ENCODE measurements at regions not wholly inside any gene's neighbourhood (a gene's known extent, or its start where the extent isn't known, plus 50 kb on each side); places are given as distances from the start of the nearest gene placed in this dataset.

DNA sequence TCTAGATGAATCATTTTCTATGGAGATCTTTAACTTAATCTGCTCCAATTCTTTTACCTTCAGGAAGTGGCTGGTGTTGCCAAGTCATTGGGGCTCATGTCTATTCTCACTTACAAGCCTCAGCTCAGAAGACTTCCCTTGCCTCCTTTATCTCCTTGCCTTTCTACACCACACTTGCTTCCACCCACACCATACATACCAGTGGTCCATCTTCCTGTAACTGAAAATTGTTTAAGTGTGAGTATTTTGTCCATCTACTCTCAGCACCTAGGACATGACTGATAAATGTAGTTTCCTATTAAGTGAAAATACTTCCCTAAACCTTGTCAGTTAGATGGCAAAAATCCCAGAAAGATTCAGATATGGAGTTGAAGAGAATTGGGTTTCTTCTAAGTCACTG lies 199.7 kb upstream of the CPNE8 start:
- H3K4me1 ChIP-seq (ENCODE audit: insufficient read depth), result peaks cover 13% of the 10 kb centered on the region
- TF ChIP-seq EZH2phosphoT487 (IDR thresholded peaks at IDR 0.05; ENCODE audit: insufficient read depth, low read depth) (no peak), EZH2 (IDR thresholded peaks at IDR 0.05; ENCODE audit: insufficient read depth, poor library complexity, severe bottlenecking) (no peak)
- DNase-seq, result peak; percentile 22
- no peak overlapping the region for H3K27ac ChIP-seq
- H3K9me2 ChIP-seq (ENCODE audit: insufficient read depth), result no peaks in the 10 kb centered on the region
- H3K9ac ChIP-seq, result no peak overlapping the region
- no peaks in the 10 kb centered on the region for H3K9me3 ChIP-seq (ENCODE audit: low read depth)
- no peak overlapping the region for H2AFZ ChIP-seq
- H3K4me3 ChIP-seq, result no peak overlapping the region
- no peaks in the 10 kb centered on the region for H4K20me1 ChIP-seq (ENCODE audit: insufficient read depth)
- in situ Hi-C loops (cut with MboI), result loop anchor here (10.0 to 25.0 kb wide), 2 partner anchors 770 to 968 kb away; no protein-coding TSS in a partner anchor
- H3K36me3 ChIP-seq (ENCODE audit: low read depth), result no peaks in the 10 kb centered on the region
- no peak overlapping the region for H3K4me2 ChIP-seq (ENCODE audit: unreplicated experiment)
- no peaks in the 10 kb centered on the region for H3K79me2 ChIP-seq (ENCODE audit: insufficient read depth)
- H3K27me3 ChIP-seq (replicated peaks; ENCODE audit: insufficient read depth), result no peaks in the 10 kb centered on the region
- H3F3A ChIP-seq (ENCODE audit: insufficient read depth), result peaks cover 15% of the 10 kb centered on the region

DNA sequence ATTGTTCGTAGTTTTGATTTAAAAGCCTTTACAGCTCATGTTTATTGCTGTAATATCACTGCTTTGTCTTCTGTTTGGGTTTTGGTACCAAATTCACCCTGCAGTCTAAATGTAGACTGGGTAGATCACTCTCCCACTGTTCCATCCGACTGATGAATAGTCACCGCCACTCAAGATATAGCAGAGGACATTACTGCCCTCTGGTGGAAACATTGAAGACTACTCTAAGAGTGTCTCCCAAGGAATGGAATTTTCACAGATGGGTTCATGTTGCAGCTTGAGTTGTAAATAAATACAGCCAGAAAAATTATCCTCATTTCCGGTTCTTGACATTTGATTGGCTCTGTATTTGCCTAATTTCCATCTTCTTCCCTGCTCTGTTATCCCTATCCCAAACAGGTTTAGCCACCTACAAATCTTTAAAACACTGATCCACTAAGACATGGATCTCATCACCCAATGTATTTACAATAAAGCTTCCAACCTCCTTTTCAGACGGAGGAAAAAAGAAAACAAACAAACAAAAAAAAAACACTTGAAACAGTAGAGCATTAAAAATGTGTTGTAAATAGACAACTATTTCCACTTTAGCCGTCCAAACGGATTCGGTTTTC lies 198.3 kb upstream of the CPNE8 start:
- Histone ChIP-seq H4K20me1 (ENCODE audit: insufficient read depth) (no peaks in the 10 kb centered on the region), H3K4me2 (ENCODE audit: unreplicated experiment) (no peak overlapping the region), H3K4me3 (no peak overlapping the region), H3K9me3 (ENCODE audit: low read depth) (no peaks in the 10 kb centered on the region), H3K27ac (no peak overlapping the region), H3K9ac (no peak overlapping the region), H3K27me3 (replicated peaks; ENCODE audit: insufficient read depth) (no peaks in the 10 kb centered on the region), H3K36me3 (ENCODE audit: low read depth) (no peaks in the 10 kb centered on the region), H2AFZ (no peak overlapping the region), H3K79me2 (ENCODE audit: insufficient read depth) (no peaks in the 10 kb centered on the region), H3K4me1 (ENCODE audit: insufficient read depth) (peaks cover 13% of the 10 kb centered on the region), H3F3A (ENCODE audit: insufficient read depth) (peaks cover 15% of the 10 kb centered on the region), H3K9me2 (ENCODE audit: insufficient read depth) (no peaks in the 10 kb centered on the region)
- in situ Hi-C loops (cut with MboI), result loop anchor here (10.0 to 25.0 kb wide), 2 partner anchors 769 to 966 kb away; no protein-coding TSS in a partner anchor
- DNase-seq, result peak; percentile 81
- TF ChIP-seq EZH2phosphoT487 (IDR thresholded peaks at IDR 0.05; ENCODE audit: insufficient read depth, low read depth), result no peak
- TF ChIP-seq EZH2 (IDR thresholded peaks at IDR 0.05; ENCODE audit: insufficient read depth, poor library complexity, severe bottlenecking), result no peak
- WGBS, 2 experiments (ENCODE audit: low coverage in 1 of 2, low lambda C conversion rate in 2 of 2, missing lambda C conversion rate in 2 of 2), result 47 to 48% methylated on average over 8 of the region's 8 CpGs

DNA sequence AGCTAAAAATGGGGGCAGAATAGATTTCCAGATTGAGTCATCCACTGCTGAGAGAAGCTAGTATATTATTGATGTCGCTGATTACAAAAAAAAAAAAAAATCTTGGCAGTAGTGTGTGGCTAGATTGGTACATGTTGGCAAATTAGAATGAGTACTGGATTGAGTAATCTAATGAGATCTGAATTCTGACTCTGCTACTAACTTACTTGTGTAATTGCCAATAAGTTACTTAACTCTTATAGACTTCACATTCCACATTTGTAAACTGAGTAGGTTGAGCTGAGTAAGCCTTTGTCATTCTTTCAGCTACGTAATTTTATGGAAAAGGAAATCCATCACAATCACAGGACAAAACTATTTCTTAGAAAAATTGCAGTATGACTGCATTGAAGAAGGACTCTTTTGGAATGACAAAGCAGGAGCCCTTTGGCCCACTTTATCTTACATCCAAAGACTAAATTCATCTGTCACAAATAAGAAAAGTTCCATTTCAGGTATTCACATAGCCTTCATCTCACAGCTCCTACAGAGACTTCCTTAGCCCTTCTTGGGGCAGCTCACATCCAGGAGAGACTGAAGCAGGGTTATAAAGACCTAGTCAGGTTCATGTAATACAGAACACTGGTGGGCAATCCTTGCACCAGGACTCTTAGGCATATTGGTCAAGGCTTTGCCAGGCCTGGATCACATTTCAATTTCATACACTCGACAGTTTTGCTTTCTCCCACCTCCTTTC lies 197.3 kb upstream of the CPNE8 start:
- Histone ChIP-seq H3K4me2 (ENCODE audit: unreplicated experiment) (peak overlapping the region; percentile 21), H3K79me2 (ENCODE audit: insufficient read depth) (no peaks in the 10 kb centered on the region), H3K4me3 (no peak overlapping the region), H3K27me3 (replicated peaks; ENCODE audit: insufficient read depth) (no peaks in the 10 kb centered on the region), H3K9me3 (ENCODE audit: low read depth) (no peaks in the 10 kb centered on the region), H3K4me1 (ENCODE audit: insufficient read depth) (peaks cover 13% of the 10 kb centered on the region), H4K20me1 (ENCODE audit: insufficient read depth) (no peaks in the 10 kb centered on the region), H3K27ac (peak overlapping the region; percentile 29; the same call in 1 of the 2 replicates), H3K9ac (no peak overlapping the region), H3K36me3 (ENCODE audit: low read depth) (no peaks in the 10 kb centered on the region), H3F3A (ENCODE audit: insufficient read depth) (peaks cover 15% of the 10 kb centered on the region), H2AFZ (no peak overlapping the region), H3K9me2 (ENCODE audit: insufficient read depth) (no peaks in the 10 kb centered on the region)
- in situ Hi-C loops (cut with MboI), result loop anchor here (10.0 to 25.0 kb wide), 2 partner anchors 768 to 965 kb away; no protein-coding TSS in a partner anchor
- DNase-seq, result peak; percentile 81
- WGBS, 2 experiments (ENCODE audit: low coverage in 1 of 2, low lambda C conversion rate in 2 of 2, missing lambda C conversion rate in 2 of 2), result 31 to 36% methylated on average over 3 of the region's 3 CpGs
- TF ChIP-seq EZH2 (IDR thresholded peaks at IDR 0.05; ENCODE audit: insufficient read depth, poor library complexity, severe bottlenecking), result no peak
- 0 out of 2 replicates have a peak, but pooled peaks have one; percentile 29 for TF ChIP-seq EZH2phosphoT487 (IDR thresholded peaks at IDR 0.05; ENCODE audit: insufficient read depth, low read depth)

DNA sequence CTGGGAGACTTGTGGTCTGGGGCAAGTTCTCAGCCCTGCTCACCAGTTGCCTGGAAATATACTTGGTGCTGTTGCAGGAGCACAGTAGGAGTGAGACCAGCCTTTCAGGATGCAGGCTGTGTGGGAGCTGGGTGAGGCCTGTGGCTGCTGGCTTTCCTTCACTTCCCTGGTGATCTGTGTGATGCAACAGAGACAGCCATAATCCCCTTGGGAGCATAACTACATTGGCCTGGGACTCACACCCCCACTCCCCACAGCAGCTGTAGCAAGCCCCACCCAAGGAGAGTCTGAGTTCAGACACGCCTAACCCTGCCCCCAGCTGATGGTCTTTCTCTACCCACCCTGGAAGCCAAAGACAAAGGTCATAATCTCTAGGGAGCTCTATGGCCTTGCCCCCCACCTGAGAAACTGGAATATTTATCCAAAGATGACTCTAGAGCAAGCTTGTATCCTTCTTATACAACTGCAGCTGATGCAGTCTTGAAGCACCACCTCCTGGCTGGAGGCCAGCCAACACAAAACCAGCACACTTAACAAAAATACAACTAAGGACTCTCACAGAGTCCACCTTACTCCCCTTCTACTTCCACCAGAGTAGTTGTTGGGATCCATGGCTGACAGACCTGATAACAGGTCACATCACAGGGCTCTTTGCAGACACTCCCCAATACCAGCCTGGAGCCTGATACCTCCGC lies 190.4 kb upstream of the CPNE8 start:
- no peak for DNase-seq
- Histone ChIP-seq H3K4me3 (no peak overlapping the region), H3K27me3 (replicated peaks; ENCODE audit: insufficient read depth) (no peaks in the 10 kb centered on the region), H3K9ac (no peak overlapping the region), H3K27ac (no peak overlapping the region), H4K20me1 (ENCODE audit: insufficient read depth) (no peaks in the 10 kb centered on the region), H3K79me2 (ENCODE audit: insufficient read depth) (no peaks in the 10 kb centered on the region), H3K9me2 (ENCODE audit: insufficient read depth) (no peaks in the 10 kb centered on the region), H3K4me1 (ENCODE audit: insufficient read depth) (no peaks in the 10 kb centered on the region), H3F3A (ENCODE audit: insufficient read depth) (no peaks in the 10 kb centered on the region), H2AFZ (no peak overlapping the region), H3K36me3 (ENCODE audit: low read depth) (no peaks in the 10 kb centered on the region), H3K4me2 (ENCODE audit: unreplicated experiment) (no peak overlapping the region), H3K9me3 (ENCODE audit: low read depth) (no peaks in the 10 kb centered on the region)
- WGBS, 2 experiments (ENCODE audit: low coverage in 1 of 2, low lambda C conversion rate in 2 of 2, missing lambda C conversion rate in 2 of 2), result 26 to 43% methylated on average over 2 of the region's 2 CpGs
- no peak for TF ChIP-seq EZH2phosphoT487 (IDR thresholded peaks at IDR 0.05; ENCODE audit: insufficient read depth, low read depth)
- TF ChIP-seq EZH2 (IDR thresholded peaks at IDR 0.05; ENCODE audit: insufficient read depth, poor library complexity, severe bottlenecking), result no peak
- in situ Hi-C loops (cut with MboI), result no loop called here
